ENCODE measurements at regions not wholly inside any gene's neighbourhood (a gene's known extent, or its start where the extent isn't known, plus 50 kb on each side); places are given as distances from the start of the nearest gene placed in this dataset.
A peak's percentile ranks its signal among the peaks of the same experiment; 100 is the strongest.

DNA sequence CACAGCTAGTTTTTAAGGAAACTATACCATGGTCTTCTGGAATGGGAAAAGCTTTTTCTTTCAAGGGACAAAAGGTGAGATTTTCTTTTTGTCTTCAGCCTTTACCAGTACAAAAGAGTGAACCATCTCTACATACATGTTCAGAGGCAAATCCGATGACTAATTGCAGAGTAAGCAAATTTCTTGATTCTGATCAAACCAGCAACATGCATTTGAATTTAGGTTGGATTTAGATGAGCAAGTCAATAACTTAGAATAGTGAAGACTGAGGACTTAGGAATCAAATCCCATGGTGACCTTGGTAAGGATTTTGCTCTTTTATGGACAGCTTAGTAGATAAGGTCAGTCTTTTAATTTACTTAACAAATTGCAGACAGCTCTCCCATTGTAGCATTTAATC lies 65.9 kb upstream of the BLID start:
- Histone ChIP-seq H2AFZ (ENCODE audit: control insufficient read depth, low read length) (no peak overlapping the region), H3K4me3 (ENCODE audit: control insufficient read depth in 2 of 3, extremely low read depth in 1 of 3, insufficient read depth in 2 of 3, low read depth in 1 of 3, low read length in 3 of 3) (no peak overlapping the region), H3K9ac (ENCODE audit: control insufficient read depth, extremely low read depth, insufficient read depth, low read length) (no peak overlapping the region), H3K9me1 (ENCODE audit: control insufficient read depth, extremely low read depth, insufficient read depth, low read length) (no peaks in the 10 kb centered on the region), H3K27me3 (ENCODE audit: control insufficient read depth, extremely low read depth, insufficient read depth, low read length) (no peaks in the 10 kb centered on the region), H3K9me3 (ENCODE audit: control insufficient read depth, low read depth, low read length) (peaks cover 22% of the 10 kb centered on the region), H3K36me3 (ENCODE audit: control insufficient read depth in 2 of 2, extremely low read depth in 1 of 2, insufficient read depth in 2 of 2, low read length in 2 of 2) (peaks cover 2 to 13% of the 10 kb centered on the region in 2 experiments), H3K79me2 (ENCODE audit: control insufficient read depth, insufficient read depth, low read length) (peaks cover 44% of the 10 kb centered on the region), H3K27ac (ENCODE audit: control insufficient read depth, insufficient read depth, low read length) (peak overlapping the region; percentile 83), H4K20me1 (ENCODE audit: control insufficient read depth, extremely low read depth, insufficient read depth, low read length) (no peaks in the 10 kb centered on the region), H3K4me1 (ENCODE audit: control insufficient read depth, extremely low read depth, insufficient read depth, low read length) (peaks cover 42% of the 10 kb centered on the region), H3K4me2 (ENCODE audit: control insufficient read depth, extremely low read depth, insufficient read depth, low read depth, low read length) (peak overlapping the region; percentile 44)
- DNase-seq (ENCODE audit: low read depth, low spot score) = no peak
- TF ChIP-seq, protein P1, sequence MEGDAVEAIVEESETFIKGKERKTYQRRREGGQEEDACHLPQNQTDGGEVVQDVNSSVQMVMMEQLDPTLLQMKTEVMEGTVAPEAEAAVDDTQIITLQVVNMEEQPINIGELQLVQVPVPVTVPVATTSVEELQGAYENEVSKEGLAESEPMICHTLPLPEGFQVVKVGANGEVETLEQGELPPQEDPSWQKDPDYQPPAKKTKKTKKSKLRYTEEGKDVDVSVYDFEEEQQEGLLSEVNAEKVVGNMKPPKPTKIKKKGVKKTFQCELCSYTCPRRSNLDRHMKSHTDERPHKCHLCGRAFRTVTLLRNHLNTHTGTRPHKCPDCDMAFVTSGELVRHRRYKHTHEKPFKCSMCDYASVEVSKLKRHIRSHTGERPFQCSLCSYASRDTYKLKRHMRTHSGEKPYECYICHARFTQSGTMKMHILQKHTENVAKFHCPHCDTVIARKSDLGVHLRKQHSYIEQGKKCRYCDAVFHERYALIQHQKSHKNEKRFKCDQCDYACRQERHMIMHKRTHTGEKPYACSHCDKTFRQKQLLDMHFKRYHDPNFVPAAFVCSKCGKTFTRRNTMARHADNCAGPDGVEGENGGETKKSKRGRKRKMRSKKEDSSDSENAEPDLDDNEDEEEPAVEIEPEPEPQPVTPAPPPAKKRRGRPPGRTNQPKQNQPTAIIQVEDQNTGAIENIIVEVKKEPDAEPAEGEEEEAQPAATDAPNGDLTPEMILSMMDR (optimal IDR thresholded peaks at IDR 0.05 in 1 of 3, IDR thresholded peaks at IDR 0.05 in 1 of 3, conservative IDR thresholded peaks at IDR 0.05 in 1 of 3; ENCODE audit: extremely low read depth in 1 of 3, insufficient read depth in 2 of 3, low read length in 3 of 3) = no peak
- TF ChIP-seq EZH2 (IDR thresholded peaks at IDR 0.05; ENCODE audit: low read length) = no peak
- peak; percentile 85 for FAIRE-seq
- dilution Hi-C loops (cut with MboI; ENCODE audit: extremely low pct_ligation_motif_present, low sequenced_read_pairs) = no loop called here

DNA sequence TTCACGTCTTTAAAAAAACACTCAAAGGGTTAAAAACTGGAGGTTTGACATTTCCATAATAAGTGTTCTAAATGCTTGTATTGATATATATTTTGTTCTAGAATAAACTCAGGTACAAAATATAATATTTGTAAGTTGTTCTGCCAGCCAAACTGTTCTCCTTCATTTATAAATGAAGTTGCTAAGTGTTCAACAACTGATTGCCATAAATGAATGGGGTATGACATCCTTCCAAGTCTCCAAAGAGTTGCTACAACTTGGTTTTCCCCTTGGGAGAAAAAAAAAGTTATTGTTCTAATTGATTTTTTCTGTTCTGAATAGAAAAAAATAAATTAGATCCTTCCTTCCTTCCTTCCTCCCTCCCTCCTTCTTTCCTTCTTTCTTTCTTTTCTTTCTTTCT lies 65.4 kb upstream of the BLID start:
- peaks cover 22% of the 10 kb centered on the region for H3K9me3 ChIP-seq (ENCODE audit: control insufficient read depth, low read depth, low read length)
- DNase-seq (ENCODE audit: low read depth, low spot score) (no peak), FAIRE-seq (no peak)
- no peaks in the 10 kb centered on the region for H3K27me3 ChIP-seq (ENCODE audit: control insufficient read depth, extremely low read depth, insufficient read depth, low read length)
- H3K36me3 ChIP-seq (ENCODE audit: control insufficient read depth in 2 of 2, extremely low read depth in 1 of 2, insufficient read depth in 2 of 2, low read length in 2 of 2) = peaks cover 2 to 16% of the 10 kb centered on the region in 2 experiments
- H3K4me1 ChIP-seq (ENCODE audit: control insufficient read depth, extremely low read depth, insufficient read depth, low read length) = peaks cover 44% of the 10 kb centered on the region
- peaks cover 50% of the 10 kb centered on the region for H3K79me2 ChIP-seq (ENCODE audit: control insufficient read depth, insufficient read depth, low read length)
- dilution Hi-C loops (cut with MboI; ENCODE audit: extremely low pct_ligation_motif_present, low sequenced_read_pairs) = no loop called here
- no peak overlapping the region for H2AFZ ChIP-seq (ENCODE audit: control insufficient read depth, low read length)
- peak overlapping the region; percentile 83 for H3K27ac ChIP-seq (ENCODE audit: control insufficient read depth, insufficient read depth, low read length)
- H3K4me2 ChIP-seq (ENCODE audit: control insufficient read depth, extremely low read depth, insufficient read depth, low read depth, low read length) = peak overlapping the region; percentile 88
- TF ChIP-seq, protein P1 (optimal IDR thresholded peaks at IDR 0.05 in 1 of 3, IDR thresholded peaks at IDR 0.05 in 1 of 3, conservative IDR thresholded peaks at IDR 0.05 in 1 of 3; ENCODE audit: extremely low read depth in 1 of 3, insufficient read depth in 2 of 3, low read length in 3 of 3) = no peak
- no peak overlapping the region for H3K4me3 ChIP-seq (ENCODE audit: control insufficient read depth in 2 of 3, extremely low read depth in 1 of 3, insufficient read depth in 2 of 3, low read depth in 1 of 3, low read length in 3 of 3)
- H3K9me1 ChIP-seq (ENCODE audit: control insufficient read depth, extremely low read depth, insufficient read depth, low read length) = no peaks in the 10 kb centered on the region
- peak overlapping the region; percentile 16 for H3K9ac ChIP-seq (ENCODE audit: control insufficient read depth, extremely low read depth, insufficient read depth, low read length)
- no peaks in the 10 kb centered on the region for H4K20me1 ChIP-seq (ENCODE audit: control insufficient read depth, extremely low read depth, insufficient read depth, low read length)
